ENCODE measurements at regions not wholly inside any gene's neighbourhood (a gene's known extent, or its start where the extent isn't known, plus 50 kb on each side); places are given as distances from the start of the nearest gene placed in this dataset.

- no peak for TF ChIP-seq CTCF (IDR thresholded peaks at IDR 0.05; ENCODE audit: low read depth, low read length, missing control alignments)
- no peak overlapping the region for H3K4me3 ChIP-seq (ENCODE audit: low read depth, low read length)
- DNase-seq (ENCODE audit: low read depth): no peak
- in situ Hi-C loops (cut with HindIII; ENCODE audit: low sequenced_read_pairs): loop anchor here (10.0 kb wide), 1 partner anchor 69 kb away; no protein-coding TSS in a partner anchor
Measured at GRCh38 chr6:15145821-15146220, 100.0 kb upstream of the JARID2 start.

- H3K4me3 ChIP-seq (ENCODE audit: low read depth, low read length): no peak overlapping the region
- in situ Hi-C loops (cut with HindIII; ENCODE audit: low sequenced_read_pairs): loop anchor here (10.0 kb wide), 1 partner anchor 67 kb away; no protein-coding TSS in a partner anchor
- DNase-seq (ENCODE audit: low read depth): no peak
- TF ChIP-seq CTCF (IDR thresholded peaks at IDR 0.05; ENCODE audit: low read depth, low read length, missing control alignments): no peak
Measured at GRCh38 chr6:15147827-15148226, 98.0 kb upstream of the JARID2 start.

GRCh38 chr6:15148356-15148946 is 97.4 kb upstream of the JARID2 start:
- in situ Hi-C loops (cut with HindIII; ENCODE audit: low sequenced_read_pairs): loop anchor here (10.0 kb wide), 1 partner anchor 66 kb away; no protein-coding TSS in a partner anchor
- TF ChIP-seq CTCF (IDR thresholded peaks at IDR 0.05; ENCODE audit: low read depth, low read length, missing control alignments): peak; percentile 24
- no peak overlapping the region for H3K4me3 ChIP-seq (ENCODE audit: low read depth, low read length)
- peak; percentile 48 for DNase-seq (ENCODE audit: low read depth)

- TF ChIP-seq CTCF (IDR thresholded peaks at IDR 0.05; ENCODE audit: low read depth, low read length, missing control alignments): no peak
- H3K4me3 ChIP-seq (ENCODE audit: low read depth, low read length): no peak overlapping the region
- in situ Hi-C loops (cut with HindIII; ENCODE audit: low sequenced_read_pairs): no loop called here
- no peak for DNase-seq (ENCODE audit: low read depth)
Measured at GRCh38 chr6:15150207-15150606, 95.7 kb upstream of the JARID2 start.

GRCh38 chr6:15152700-15153099 is 93.2 kb upstream of the JARID2 start:
- no peak overlapping the region for H3K4me3 ChIP-seq (ENCODE audit: low read depth, low read length)
- in situ Hi-C loops (cut with HindIII; ENCODE audit: low sequenced_read_pairs): no loop called here
- DNase-seq (ENCODE audit: low read depth): no peak
- no peak for TF ChIP-seq CTCF (IDR thresholded peaks at IDR 0.05; ENCODE audit: low read depth, low read length, missing control alignments)

GRCh38 chr6:15153191-15153590 is 92.7 kb upstream of the JARID2 start:
- in situ Hi-C loops (cut with HindIII; ENCODE audit: low sequenced_read_pairs): no loop called here
- no peak for TF ChIP-seq CTCF (IDR thresholded peaks at IDR 0.05; ENCODE audit: low read depth, low read length, missing control alignments)
- no peak overlapping the region for H3K4me3 ChIP-seq (ENCODE audit: low read depth, low read length)
- no peak for DNase-seq (ENCODE audit: low read depth)

Data from astrocyte of the cerebellum (primary cell).